Activated CD4-positive, alpha-beta T cell treated with anti-CD3 and anti-CD28 coated beads, Interleukin-2, amount 50 U/mL, for 48 hours (primary cell): ENCODE measurements at regions not wholly inside any gene's neighbourhood (a gene's known extent, or its start where the extent isn't known, plus 50 kb on each side); places are given as distances from the start of the nearest gene placed in this dataset.

Source experiments
- DNase-seq, 2 experiments: peaks; one replicate each; pipeline ENCODE4 v3.0.0-alpha.2; 2020

DNA sequence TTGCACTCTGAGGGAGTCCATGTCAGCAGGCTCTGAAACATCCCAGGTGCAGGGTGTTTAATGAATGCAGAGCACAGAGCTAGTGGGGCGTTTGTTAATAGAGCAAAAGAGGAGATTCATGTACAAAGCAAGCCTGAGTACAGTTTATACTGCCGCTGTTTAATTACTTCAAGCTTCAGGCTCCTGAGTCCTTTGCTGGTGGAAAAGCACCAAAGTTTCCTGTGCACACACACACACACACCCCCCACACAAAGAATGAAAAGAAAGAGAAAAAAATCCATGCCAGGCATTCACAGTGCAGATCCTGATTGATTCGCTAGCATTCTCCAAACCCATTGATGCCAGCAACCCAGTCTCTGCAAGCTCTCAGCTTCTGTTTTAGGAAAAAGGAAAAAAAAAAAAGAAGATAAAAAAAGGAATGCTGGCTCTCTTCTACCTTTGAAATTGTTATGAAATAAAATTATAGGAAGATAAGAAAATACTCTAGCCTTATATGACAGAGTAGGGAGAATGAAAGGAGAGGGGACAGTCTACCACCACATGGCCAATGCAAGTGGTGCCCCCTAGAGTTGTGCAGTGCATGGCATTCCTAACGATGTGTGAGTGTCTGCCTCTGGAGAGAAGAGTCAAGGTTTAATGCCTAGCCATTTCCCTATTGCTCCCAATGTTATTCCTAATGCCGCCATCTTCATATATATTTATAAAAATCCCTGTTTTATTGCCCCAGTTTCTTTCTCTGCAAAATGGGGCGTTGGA lies 216.5 kb downstream of the TMEM114 start:
- no peak for DNase-seq

DNA sequence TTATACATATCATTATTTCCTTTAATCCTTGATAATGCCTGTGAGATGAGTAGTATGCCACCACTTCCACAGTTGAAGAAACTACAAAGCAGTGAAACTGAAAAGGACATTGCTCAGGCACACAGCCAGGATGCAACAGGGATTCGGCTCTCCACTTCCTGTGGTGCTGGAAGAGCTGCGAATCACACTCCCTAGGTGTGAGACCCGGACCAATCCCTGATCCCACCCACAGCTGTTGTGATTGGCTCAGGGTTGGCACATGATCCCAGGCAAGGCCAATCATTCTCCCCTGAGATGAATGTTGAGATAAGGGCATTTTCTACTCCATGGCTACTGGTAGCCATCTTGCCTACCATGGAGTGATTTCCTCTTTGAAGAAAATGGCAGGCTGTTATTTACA lies 218.2 kb downstream of the TMEM114 start:
- DNase-seq, result no peak

DNA sequence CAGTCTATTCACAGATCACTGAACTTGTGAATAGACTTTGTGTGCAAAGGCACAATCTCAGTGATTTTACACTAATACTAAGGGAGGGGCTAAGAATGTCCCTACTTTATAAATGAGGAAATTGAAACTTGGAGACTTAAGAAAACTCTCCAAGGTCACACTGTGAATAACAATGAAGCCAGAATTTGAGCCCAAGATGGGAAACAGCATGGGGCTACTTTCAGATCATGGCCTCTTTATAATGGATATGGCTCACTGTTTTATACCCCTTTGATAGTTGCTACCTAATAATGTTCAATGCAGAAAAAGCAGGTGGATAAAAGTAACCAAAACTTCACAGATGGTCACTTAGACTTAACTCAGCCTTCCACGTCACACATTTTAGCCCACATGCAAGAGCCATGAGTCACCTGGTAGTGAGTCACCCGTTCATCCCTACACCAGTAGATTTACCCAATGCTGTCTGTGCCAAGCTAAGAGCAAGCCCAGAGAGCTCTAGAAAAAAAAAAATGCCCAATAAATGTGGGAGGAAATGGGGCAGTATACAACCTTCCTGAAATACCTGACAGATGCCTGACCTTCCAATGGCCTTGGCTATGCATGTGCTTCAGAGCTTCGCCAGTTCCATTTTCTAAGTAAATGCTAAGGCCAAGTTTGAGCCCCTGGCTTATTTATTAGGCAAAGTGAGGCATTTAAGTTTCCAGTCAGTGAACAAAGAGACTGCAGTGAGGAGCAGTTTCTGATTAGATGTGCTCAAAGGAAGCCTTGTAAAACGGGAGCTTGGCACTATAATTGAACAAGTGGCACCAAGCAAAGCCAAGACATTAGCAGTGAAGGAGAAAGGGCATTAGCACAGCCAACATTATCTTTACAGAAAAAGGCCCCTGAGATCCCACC lies 219.7 kb downstream of the TMEM114 start:
- DNase-seq, result no peak

DNA sequence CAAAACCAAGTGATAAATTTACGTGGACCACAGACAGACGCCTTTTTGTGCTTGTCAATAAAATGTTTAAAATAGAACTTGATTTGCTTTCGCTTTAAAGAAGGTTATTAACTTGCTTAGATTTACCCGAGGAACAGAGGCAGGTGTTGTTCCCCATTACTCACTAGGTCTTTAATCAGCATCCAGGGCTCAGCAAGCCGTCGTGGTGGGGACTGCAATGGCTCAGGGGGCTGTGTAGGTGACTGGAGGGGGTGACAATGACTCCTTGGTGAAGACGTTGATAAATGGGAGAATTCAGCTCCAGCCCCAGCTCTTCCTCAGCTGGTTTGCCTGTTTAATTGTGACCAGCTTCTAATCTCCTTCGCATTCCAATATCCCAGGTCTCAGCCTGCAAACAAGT lies 231.4 kb downstream of the TMEM114 start:
- no peak for DNase-seq

DNA sequence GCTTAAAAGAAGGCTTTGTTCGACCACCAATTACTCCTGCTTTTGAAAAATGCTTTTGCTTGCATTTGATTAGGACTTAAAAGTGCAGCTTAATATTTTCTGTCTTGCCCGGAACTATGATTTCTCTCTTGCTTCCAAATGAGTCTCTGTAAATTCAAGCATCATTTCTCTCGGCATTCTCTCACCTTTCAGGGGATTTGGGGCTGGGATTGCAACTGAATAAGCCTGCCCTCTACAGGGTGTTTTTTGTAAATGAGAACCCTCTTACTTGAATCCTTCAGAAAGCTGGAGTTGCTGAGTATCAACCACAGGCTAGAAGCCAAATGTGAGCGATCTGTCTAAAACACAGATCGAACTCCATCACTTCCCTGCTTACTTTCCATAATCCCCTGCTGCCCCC lies 234.6 kb downstream of the TMEM114 start:
- DNase-seq, result no peak

DNA sequence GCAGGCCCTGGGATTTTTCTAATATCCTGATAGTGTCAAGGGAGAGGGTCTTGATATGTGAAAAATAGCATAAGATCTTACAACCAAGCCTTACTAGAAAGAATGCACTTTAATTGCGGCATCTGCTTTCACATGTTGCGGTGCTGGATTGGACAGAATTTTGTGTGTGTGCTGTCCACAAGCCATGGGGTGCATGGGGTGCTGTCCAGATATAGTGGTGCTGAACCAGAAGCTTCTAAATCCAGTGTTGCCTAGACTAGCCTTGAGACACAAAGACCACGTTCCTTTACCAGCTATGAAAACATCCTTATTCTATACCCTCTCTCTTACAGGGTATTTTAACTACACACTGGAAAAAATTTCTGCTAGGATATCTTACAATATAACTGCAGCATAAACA lies 244.0 kb downstream of the TMEM114 start:
- no peak for DNase-seq

DNA sequence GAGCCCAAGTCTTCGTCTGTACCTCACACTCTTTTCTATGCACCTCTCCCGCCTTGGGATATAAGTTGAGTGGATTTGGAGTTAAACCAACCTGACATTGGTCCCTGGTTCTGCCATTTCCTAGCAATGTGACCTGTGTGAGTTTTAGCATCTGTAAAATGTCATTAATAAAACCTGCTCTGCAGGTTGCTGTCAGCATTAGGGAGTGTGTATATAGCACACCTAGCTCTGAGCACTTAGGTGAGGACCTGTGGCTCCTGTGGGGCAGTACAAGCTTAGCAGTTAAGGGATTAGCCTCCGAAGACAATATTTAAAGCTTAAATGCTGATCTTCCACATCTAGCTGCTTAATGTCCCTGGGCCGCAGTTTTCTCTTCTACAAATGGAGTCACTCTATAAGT lies 248.0 kb downstream of the TMEM114 start:
- no peak for DNase-seq

DNA sequence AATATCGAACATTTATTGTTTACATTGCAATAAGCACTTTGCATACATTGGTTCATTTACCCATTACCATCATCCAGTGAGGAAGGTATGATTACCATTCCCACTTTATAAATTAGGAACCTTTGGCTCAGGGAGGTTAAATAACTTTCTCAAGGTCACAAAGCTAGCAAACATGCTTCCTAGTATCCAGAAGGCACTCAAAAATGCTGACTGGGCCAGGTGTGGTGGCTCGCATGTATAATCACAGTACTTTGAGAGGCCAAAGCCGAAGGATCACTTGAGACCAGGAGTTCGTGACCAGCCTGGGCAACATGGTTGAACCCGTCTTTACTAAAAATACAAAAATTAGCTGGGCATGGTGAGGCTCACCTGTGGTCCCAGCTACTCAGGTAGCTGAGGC lies 259.6 kb downstream of the TMEM114 start:
- DNase-seq, result no peak

DNA sequence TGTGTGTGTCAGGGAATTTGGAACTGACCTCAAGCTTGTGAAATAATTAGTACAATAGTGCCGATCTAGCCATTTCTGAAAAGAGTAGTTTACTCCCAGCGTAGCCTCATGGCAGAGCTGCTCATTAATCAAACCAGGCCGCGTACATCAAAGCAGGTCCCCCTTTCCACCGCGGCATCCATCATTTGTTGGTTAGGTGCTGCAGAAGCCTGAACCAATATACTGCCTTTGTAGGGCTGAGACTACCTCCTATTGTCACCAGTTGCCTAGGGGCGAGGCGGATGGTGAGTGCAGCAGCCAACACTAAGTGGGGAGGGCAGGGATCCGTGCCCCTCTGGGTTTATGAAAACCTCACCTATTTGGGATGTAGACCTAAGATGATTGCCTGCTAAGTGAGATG lies 264.1 kb downstream of the TMEM114 start:
- no peak for DNase-seq

DNA sequence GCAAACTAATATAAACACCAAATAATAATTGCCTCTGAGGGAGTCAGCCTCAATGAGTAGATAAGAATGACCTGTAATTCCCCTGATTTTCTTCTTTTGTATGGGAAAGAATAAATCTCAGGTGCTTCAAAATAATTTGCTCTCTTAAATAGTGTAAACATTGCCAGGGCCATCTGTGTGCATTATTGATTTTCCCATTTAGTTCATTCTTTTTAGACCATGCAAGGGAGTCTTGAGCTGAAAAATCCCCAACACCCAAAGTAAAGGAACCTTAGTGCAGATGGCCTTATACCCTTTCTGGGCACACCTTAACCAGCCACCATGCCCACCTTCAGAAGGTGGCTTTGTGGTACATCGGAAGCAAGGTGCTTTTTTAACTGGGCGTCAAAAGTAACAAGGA lies 267.2 kb downstream of the TMEM114 start:
- DNase-seq, result no peak

DNA sequence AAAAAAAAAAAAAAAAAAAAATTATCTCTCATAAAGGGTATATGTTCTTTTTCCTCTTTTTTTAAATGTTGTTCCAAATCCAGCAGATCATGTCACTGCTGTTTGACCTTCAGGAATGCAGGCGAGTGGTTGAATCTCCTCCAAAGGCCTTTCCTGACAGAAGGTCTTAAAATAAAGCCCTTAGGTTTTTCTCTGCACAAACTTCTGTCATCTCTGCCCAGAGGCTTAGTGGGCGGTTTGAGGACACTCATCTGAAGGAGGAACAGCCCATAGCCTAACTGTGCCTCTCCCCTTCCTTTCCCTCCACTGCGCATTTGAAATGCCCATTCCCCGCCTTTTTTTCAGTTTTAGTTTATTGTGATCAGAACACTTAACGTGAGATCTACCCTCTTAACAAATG lies 270.2 kb downstream of the TMEM114 start:
- DNase-seq, result no peak

DNA sequence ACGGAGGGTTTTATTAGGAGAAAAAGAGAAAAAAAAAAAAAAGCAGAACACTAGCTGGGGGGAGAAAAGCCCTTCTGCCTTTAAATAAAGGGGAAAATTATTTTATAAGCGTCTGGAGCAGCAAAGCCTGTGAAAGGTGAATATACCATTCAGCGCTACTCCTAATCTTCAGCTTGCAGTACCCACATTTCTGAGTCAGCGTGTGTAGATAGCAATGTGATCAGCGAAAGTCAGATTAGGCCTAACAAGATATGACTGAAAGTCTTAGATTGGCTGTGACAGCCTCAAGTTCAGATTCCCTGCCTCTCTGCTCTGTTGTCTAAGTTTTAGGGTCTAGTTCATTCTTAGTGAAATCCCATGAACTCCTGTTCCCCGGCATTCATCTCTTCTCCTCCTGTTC lies 279.5 kb downstream of the TMEM114 start:
- DNase-seq, result no peak

DNA sequence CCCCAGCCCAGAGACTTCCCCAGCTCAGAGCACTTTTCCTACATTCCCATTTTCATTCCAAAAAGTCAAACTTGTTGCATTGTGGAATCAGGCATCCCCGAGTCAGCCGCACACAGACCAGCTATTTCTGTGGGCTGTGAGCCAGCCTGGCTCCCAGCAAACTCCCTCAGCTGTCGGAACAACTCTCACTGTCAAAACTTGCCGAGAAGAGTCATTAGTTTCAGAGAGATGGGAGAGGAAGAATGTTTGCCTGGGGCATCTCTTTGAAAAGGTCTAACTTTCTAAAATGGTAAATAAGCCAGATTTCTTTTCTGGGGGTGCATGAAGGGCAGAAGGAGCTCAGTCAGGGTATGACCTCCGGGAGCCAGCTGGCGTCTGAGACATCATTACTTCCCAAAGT lies 280.0 kb downstream of the TMEM114 start:
- no peak for DNase-seq

DNA sequence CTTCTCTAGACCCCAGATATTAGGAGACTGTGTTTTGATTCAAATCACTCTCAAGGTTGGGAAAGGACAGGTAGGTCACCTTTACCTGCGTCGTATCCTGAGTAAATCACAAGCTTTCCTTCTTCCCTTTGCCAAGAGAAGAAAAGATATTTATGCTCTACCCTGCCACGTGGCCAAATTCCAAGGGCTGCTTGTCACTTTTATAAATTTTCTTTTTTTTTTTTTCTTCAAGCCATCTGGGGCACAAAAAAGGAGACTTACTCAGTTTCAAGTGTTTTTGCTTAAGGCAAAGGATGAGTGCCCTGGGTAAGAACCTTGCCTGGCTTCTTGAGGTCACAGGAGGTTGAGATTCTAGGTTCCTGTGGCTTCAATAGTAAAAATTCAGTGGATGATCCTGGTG lies 285.1 kb downstream of the TMEM114 start:
- DNase-seq, result no peak

DNA sequence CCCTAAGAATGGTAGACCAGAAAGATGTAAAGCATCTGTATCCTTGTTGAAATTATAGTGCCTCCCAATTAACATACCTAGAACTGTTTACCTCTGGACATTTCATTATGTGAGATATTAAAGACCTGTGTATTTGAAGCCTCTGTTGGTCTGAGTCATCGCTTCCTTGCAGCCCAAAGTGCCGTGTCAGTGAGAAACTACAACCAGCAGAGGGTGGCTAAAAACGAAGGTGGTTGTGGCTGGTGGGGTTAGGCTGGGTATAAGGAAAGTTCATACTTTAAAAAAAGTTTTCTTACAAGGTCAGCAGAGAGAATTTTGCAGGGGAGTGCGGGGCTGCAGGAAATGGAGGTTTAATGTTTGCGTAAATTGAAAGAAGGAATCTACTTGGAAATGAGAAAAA lies 290.7 kb downstream of the TMEM114 start:
- no peak for DNase-seq

DNA sequence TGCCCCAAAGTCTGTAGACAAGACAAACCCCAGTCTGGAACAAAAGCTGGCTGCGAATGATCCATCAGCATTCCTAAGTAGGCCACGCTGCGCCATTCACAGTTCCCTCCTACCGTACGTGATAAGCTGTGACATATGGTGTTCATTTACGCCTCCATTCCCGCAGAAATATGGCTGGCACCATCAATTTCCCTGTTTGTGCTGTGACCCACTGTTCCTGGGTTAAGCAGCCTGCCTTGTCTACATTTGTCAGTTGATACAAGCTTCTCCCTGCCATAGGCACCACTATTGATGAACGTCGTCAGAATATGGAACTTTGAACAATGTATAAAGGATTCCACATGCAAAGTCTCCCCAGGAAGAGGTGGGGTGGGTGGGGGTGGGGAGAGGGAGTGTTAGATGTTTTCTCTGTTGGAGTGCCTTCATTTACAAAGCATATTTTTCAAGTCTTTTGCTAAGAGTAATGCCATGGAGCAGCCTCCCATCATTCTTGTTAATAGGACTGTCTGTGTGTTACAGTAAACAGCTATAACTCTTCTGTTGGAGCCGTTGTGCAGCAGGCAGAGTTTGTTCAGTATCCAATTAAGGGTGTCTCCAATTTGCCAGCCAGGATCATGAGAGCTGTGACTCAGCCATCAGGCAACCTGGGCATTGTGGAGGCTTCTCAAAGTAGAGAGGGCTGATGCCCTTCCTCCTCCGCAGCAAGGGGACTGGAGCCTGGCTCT lies 294.6 kb downstream of the TMEM114 start:
- DNase-seq, result no peak

DNA sequence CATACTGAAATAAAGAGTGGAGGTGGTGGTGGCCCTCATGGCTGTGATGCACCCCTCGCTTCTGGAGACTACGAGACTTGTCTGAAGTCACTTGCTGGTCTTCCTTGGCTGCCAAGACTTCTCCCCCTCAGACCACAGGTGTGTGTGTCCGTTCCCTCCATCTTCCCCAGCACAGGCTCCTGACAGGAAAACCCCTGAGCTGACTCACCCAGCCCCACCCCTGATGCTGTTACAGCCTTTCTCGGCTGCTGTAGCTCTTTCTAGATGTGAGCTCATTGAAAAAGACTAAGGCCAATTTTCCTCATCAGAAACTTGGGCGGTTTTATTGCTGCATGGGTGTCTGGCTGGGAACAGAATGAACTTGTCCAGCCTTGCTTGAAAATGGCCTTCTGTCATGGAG lies 296.9 kb downstream of the TMEM114 start:
- no peak for DNase-seq

DNA sequence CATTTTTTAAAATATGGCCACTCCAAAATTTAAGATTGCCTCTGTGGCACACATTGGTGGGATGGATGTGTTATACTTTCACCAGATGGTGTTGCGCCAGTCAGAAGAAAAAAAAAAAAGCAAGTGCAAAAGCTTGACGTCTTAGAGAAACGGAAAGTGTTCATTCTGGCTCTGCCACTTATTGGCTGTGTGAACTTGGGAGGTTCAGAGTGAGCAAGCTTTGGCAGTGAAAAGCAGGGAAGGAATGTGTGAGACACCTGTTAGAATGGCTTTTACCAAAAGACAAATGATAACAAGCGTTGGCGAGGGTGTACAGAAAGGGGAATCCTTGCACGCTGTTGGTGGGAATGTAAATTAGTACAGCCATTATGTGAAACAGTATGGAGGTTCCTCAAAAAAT lies 298.0 kb downstream of the TMEM114 start:
- no peak for DNase-seq

DNA sequence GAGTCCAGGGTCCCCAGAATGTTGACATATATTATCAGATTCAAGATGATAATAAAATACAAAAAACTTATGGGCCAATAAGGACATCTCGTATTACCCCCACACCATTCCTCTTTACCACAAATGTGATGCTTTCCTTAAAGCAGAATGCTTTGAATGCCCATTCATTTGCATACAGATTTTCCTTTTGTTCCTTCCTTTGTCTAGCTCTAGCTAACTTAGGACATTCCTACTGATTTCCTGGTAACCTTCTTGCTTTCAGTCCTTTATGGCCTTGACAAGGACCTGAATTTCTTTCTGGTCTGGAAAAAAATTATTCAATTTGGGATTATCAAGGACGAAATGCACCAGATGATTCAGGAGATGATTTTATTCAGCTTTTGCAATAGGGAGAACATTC lies 304.0 kb downstream of the TMEM114 start:
- no peak for DNase-seq

DNA sequence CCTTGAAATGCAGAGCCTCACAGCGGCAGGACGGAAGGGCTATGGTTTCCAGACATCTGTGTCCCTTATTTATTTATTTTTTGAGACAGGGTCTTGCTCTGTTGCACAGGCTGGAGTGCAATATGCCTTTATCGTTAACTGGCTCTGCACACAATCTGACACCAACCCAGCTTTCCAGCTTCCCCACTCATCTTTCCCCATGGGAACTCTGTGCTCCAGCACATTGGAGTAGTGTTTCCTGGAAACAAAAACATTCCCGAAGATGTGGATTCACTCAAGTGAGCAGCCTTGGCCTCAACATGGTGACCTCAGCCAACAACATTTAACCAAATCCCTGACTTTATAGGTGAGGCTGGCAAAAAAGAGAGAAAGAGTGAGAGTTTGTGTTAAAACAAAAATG lies 307.1 kb downstream of the TMEM114 start:
- DNase-seq, result no peak

DNA sequence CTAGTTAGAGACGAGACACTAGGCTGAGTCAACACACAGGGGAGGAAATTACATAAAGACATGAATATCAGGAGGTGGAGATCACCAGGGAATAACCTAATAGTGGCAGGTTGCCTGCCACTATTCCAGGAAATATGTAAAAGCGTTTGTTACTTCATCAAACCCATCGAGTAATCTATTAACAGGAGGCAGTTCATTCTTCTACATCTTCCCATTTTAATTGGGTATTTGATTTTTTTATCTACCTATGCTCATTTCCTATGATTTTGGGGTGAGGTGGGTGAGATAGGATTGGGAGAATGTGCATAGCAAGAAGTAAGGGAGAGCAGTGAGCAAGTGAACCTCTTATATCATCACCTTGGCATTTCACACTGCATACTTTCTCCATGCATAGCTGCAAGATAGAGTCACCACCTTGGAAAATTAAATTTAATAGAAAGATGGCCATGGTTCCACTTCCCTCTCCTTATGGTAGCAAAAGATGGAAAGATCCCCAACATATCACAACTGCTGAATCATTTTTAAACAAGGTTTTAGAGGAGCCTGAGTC lies 312.2 kb downstream of the TMEM114 start:
- DNase-seq, result no peak

DNA sequence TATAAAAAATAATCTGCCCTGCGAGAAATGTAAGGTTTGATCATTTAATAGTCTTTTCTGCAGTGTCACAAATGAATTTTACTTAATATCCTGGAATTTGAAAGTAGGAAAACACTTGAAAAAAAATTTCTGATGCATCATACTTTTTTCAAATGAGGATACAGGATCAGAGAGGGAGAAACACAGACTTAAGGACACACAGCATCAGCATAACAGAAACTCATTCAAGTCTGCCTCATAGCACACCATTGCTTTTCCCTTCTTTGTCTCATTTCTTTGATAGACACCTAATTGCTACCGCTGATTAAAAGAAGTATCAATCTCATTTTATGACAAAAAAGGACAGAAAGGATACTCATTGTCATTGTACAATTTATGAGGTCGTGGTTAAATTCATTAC lies 319.0 kb downstream of the TMEM114 start:
- DNase-seq, result no peak

DNA sequence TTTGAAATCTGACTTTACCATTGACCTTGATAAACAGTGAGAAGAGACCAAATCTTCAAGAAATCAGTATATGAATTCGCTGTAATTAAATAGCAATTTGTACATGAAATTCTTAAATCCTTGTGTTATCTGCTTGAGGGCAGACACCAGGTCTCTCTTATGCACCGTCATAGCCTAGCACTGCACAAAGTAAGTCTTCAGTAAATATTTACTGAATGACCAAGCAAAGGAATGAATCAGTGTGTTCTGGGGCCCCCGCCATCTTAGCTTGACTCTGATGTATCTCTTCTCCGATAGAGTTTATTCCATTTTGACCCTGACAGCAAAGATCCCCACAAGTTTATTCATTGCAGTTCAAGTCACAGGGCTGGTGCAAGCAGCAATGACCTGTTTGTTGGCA lies 328.0 kb downstream of the TMEM114 start:
- no peak for DNase-seq

DNA sequence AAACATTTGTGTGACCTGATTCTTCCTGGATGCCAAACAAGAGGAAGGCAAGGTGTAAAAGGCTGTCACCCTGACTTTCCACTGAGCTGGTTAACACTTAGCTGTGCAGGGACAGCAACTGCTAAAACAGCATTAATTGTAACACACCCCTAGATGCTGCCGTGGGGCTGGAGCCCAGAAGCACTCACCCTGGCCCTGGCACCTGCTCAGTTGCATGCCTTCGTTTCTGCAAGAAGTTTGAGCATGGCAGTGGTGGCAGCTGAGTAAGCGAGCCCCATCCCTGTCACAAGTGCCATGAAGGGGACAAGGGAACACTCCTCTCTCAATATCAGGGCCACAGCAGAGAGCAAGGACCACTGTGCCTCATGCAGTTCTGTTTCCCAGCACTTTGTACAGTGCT lies 330.2 kb downstream of the TMEM114 start:
- DNase-seq, result no peak
